PC-3 (cell line): ENCODE measurements at regions not wholly inside any gene's neighbourhood (a gene's known extent, or its start where the extent isn't known, plus 50 kb on each side); places are given as distances from the start of the nearest gene placed in this dataset.

Source experiments
- EZH2 ChIP-seq: fragments of 300-600 bp; sonication (generic); IDR thresholded peaks from one replicate; pipeline ENCODE4 v1.6.1; 2017; ENCODE audit warnings: antibody characterized with exemption, mild to moderate bottlenecking, low read length; ENCODE audit not compliant: unreplicated experiment
- TF ChIP-seq, protein P1 (sequence below): fragments of 300-600 bp; sonication (generic); conservative IDR thresholded peaks from 2 replicates; pipeline ENCODE4 v1.5.1; 2017; ENCODE audit warnings: antibody characterized with exemption, low read depth, mild to moderate bottlenecking, low read length

GRCh38 chr4:187362937-187363857 lies 632.4 kb upstream of the ZFP42 start:
- TF ChIP-seq, protein P1, sequence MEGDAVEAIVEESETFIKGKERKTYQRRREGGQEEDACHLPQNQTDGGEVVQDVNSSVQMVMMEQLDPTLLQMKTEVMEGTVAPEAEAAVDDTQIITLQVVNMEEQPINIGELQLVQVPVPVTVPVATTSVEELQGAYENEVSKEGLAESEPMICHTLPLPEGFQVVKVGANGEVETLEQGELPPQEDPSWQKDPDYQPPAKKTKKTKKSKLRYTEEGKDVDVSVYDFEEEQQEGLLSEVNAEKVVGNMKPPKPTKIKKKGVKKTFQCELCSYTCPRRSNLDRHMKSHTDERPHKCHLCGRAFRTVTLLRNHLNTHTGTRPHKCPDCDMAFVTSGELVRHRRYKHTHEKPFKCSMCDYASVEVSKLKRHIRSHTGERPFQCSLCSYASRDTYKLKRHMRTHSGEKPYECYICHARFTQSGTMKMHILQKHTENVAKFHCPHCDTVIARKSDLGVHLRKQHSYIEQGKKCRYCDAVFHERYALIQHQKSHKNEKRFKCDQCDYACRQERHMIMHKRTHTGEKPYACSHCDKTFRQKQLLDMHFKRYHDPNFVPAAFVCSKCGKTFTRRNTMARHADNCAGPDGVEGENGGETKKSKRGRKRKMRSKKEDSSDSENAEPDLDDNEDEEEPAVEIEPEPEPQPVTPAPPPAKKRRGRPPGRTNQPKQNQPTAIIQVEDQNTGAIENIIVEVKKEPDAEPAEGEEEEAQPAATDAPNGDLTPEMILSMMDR, result no peak
- TF ChIP-seq EZH2, result no peak
